ENCODE measurements at regions not wholly inside any gene's neighbourhood (a gene's known extent, or its start where the extent isn't known, plus 50 kb on each side); places are given as distances from the start of the nearest gene placed in this dataset.

DNA sequence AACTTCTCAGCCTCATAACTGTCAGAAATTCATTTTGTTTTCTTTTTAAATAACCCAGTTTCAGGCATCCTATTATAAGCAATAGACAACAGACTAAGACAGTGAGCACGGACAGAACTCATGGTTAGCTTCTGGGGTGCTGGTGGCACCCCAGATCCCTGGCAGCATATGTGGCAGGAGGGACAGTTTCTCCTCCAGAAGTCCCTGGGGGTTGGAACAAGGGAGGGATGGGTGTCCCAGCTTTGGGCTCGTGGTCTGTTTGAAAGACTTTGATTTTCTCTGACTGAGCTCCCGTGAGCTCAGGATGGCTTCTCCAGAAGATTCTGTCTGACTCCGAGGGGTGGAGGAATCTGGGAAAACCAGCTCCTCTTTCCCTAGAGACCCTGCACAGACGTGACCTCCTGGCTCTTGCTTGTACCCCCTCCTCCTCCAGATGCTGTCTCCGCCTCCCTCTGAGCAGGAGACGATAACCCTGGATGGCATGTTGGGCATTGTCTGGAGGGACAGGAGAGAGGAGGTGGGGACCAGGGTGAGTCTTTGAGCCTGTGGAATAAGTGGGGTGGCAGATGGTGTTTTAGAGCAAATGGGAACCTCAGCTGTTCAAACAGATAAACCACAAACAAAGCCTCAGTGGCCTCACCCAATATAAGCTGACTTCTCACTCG is 421.1 kb downstream of the GLRX3 start:
- DNase-seq (ENCODE audit: low read depth, low spot score), result no peak

DNA sequence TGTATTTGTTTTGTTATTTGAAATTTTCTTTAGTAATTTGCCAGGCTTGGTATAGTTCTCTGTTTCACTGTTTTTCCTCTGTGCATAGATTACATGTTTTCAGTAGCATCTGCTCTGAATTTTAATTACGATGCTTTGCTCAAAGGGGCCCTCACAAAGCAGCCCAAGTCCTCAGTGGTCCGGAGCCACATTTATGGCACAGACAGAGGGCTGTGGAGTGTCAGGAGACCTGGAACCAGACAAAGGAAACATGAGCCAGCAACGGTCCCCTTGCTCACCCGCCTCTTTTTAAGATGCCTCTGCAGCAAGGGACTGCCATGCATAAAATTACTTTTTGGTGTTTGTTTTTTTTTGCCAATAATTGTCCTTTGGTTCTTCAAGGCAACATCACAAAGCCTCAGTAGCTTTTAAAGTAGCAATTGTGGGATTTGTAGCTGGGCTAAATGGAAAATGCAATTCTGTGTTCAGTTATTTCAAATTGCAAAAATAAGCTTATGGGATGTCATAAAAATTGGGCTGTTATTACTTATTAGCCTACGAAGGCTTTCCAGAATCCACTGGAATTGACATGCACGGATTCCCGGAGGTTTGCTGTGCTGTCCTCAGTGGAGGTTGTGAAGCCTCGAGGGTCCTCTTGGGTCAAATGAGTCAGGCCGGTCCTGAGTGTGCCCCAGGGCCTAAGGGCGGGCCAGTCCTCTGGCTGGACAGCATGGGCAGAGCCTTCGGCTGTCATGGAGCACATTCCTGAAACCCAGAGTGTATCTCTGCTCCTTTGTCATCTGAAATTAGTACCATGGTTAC is 422.8 kb downstream of the GLRX3 start:
- DNase-seq (ENCODE audit: low read depth, low spot score), result no peak

DNA sequence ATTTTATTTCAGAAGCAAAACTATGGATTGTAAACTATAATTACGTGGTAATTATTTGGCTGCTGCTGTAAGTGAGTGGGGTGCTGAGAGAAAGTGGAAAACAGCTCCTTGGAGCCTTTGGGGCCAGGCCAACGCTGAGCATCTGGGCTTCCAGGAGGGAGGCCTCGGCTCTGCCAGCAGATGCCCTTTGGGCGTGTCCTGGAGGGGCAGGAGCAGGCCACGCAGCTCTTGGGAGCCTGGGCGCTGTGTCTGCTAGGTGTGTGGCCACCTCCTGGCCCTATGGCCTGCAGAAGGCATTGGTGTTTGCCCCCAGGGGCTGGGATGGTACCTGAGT is 423.3 kb downstream of the GLRX3 start:
- no peak for DNase-seq (ENCODE audit: low read depth, low spot score)

DNA sequence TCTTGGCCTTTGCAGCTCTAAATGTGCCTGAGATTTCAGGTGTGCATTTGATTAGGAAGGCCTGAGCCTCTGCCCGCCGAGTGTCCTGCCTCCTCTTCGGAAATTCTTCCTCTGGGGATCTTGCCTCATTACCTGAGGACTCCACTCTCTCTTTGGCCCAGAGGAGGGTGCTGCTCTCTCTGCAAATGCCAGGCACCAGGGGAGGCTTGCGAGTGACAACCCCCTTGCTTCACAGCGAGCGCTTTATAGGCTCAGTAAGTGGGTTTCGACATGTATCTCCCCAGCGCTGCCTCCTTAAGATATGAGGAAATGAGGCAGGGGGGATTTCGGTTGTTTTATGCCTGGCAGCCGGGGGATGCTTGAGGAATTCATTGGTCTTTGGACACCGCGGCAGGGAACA is 423.9 kb downstream of the GLRX3 start:
- DNase-seq (ENCODE audit: low read depth, low spot score), result no peak

DNA sequence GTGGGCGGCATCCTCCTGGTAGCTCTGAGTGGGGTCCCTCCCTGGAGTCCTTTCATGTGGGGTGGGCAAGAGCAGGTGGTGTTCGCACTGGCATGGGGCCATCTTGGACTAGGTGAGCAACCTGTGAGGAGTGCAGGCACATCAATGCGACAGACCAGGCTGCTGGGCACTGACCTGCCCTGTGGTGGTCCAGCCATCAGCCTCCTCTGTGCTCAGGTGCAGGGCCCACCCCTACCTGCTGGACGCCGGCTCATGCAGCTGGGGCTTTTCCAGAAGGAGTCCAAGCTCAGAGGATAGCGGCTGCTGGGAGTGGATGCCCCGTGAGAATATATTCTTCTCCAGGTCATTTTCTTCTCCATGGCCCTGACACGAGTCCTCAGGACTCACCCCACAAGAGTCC is 424.4 kb downstream of the GLRX3 start:
- no peak for DNase-seq (ENCODE audit: low read depth, low spot score)

DNA sequence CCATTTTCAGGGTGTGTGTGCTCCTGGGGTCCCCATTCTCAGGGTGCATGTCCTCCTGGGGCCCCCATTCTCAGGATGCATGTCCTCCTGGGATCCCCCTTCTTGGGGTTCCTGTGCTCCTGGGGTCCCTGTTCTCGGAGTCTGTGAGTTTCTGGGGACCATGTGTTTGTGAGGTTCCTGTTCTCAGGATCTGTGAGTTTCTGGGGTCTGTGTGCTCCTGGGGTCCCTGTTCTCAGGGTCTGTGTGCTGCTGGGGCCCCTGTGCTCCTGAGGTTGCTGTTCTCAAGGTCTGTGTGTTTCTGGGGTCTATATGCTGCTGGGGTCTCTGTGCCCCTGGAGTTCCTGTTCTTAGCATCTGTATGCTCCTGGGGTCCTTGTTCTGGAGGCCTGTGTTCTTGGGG is 425.5 kb downstream of the GLRX3 start:
- DNase-seq (ENCODE audit: low read depth, low spot score), result no peak

DNA sequence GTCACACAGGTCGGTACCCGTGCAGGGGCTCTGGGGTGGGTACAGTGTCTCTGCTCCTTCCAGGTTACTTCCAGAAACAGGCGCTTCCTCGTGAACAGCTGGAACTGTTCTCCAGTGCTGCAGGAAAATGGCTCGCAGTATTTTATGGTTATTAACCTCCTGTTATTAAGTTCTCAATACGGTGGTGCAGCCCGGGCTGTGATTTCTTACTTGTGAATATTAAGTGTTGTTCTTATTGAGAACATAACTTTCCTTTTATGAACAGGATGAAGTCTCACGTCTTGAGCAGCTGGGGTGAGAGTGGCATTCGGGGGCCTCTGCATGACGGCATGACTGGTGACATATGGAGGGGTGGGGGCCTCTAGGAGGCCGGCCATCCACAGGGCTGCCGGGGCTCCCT is 430.8 kb downstream of the GLRX3 start:
- DNase-seq (ENCODE audit: low read depth, low spot score), result no peak

DNA sequence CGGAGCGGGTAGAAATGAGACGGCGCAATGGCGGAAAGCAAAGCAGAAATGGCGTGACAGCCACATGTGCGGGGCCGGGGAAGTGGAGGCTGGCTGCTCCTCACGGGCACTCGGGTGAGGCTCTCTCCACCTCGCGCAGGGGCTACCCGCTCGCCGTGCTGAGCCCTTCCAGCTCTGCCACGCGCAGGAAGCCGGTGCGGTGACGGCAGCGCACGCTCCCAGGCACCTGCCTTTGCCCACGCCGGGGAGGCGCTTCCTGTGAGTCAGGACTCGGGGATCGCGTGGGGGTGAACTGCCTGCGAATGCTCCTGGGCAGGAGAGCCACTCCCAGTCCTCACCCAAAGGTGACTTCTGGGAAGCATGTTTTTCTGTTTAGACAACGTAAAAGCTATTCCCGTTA is 431.2 kb downstream of the GLRX3 start:
- no peak for DNase-seq (ENCODE audit: low read depth, low spot score)

DNA sequence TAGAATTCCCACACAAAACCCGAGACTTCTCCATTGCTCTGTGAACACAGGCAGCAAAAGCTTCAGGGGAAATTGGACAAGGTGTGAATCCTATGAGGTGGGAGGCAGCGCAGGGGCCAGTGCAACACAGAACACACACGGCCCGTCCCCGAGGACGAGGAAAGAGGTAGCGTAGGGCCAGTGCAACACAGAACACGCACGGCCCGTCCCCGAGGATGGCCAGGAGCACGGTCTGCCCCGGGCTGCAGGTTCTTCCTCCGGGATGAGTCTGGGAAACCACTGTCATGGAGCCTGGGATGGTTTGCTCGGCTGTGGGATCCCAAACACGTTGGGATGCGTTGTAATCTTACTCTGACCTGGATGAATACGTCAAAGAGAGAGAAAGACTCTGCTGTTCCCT is 432.1 kb downstream of the GLRX3 start:
- DNase-seq (ENCODE audit: low read depth, low spot score), result no peak

DNA sequence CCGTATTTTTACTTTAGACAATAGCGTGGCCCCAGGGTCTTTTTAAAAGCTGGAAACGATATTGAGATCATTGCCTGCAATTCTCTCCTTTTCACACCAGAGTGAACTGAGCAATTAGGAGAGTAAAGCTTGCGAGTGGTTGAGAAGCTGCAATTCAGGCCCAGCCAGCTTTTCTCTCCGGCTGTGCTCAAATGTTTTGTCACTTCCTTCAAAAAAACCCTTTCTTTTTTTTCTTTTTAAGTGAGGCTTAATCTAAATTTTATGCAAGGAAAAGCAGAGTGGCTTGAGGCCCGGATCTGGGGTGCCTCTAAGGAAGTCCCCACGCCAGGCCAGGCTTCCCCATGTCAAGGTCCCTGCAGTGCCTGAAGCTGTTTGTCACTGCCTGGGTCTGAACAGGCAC is 433.9 kb downstream of the GLRX3 start:
- DNase-seq (ENCODE audit: low read depth, low spot score), result no peak

DNA sequence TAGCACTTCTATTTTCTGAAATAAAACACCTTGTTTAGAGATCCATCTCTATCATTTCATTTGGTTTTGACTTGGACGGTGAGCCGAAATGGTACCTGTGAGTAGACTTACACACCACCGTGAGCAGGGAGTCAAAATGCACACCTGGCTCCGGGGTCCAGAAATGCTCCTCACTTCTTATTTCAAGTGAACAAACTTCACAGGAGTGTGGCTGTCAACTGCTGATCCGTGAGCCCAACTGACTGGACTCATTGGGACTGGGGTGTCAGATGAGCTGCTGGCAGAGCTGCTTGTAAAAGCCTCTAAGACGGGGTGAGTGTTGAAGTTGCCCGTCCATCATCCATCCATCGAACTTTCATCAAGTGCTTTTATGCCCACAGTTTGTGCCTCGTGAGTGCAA is 435.5 kb downstream of the GLRX3 start:
- DNase-seq (ENCODE audit: low read depth, low spot score), result no peak

DNA sequence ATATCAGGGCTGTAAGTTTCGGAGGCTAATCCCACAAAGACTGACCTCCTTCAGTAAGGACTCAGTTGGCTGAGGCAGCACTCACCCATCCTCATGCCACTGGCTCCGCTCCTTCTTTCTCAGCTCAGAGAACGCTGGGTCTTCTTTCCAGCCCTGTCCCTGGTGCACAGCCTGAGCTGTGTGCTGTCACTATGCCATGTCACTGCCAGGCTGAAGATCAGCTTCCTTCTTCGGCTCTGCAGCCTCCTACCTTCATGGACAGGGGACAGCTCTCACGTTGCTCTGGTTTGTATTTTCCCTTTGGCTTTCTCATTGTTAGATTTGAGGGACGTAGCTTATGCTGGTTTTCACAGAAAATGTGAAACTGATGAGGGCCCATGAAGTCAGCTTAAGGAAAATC is 437.3 kb downstream of the GLRX3 start:
- no peak for DNase-seq (ENCODE audit: low read depth, low spot score)

DNA sequence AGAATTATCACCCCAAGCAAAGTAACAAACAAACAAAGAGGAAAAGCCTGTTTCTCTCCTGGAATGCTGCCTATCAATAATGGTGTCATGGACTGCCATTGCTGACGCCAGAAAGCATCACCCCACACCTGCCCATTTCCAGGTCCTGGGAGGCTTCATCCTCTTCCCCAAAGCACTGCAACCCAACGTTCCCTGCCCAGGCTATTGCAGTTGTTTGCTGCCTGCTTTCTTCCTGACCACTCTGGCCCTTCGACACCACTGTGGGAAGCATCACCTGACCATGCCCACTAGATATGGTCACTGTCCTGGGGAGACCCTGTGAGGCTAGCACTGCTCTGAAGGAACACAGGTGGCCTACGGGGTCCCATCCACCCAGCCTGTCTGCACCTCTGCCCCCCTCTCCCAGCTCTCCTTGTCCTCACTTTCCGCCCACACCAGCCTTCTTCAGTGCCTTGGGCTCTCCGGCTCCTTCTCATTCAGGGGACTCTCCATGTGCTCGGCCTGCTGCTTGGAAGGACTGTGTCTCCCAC is 439.6 kb downstream of the GLRX3 start:
- DNase-seq (ENCODE audit: low read depth, low spot score), result no peak

DNA sequence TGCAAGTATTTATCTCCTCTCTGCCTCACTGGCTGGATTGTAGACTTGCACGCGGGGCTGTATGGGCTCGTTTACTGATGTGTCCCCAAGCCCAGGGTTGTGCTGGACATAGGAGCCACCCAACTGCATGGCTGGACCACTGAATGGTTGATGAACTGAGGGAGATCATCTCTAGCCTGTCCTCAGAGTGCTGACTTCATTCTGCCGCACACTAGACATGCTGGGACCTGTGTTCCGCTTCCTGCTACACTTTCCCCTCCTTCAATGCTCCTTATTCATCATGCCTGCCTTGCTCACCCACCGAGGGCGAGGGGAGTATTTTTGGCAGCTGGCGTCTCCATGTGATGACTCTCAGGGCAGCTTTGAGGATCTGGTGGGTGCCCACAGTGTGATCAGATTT is 440.2 kb downstream of the GLRX3 start:
- no peak for DNase-seq (ENCODE audit: low read depth, low spot score)

DNA sequence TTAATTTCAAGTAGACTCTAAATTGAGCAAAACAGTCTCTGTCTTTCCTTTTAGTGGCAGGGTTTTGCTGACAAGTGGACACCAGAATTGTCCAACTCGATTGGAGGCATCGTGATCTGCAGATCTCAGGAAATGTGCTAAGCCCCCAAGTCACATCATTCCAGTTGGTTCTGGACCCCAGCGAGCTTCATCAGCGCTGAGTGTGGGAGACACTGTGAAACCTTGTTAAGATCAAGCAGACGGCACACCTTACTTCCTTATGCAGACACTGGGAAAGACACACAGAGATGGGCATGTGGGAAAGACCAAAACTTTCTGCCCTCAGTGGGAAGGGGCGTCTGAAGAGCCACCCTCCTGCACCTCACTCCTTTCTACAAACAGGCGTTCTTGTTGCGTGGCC is 440.8 kb downstream of the GLRX3 start:
- no peak for DNase-seq (ENCODE audit: low read depth, low spot score)

DNA sequence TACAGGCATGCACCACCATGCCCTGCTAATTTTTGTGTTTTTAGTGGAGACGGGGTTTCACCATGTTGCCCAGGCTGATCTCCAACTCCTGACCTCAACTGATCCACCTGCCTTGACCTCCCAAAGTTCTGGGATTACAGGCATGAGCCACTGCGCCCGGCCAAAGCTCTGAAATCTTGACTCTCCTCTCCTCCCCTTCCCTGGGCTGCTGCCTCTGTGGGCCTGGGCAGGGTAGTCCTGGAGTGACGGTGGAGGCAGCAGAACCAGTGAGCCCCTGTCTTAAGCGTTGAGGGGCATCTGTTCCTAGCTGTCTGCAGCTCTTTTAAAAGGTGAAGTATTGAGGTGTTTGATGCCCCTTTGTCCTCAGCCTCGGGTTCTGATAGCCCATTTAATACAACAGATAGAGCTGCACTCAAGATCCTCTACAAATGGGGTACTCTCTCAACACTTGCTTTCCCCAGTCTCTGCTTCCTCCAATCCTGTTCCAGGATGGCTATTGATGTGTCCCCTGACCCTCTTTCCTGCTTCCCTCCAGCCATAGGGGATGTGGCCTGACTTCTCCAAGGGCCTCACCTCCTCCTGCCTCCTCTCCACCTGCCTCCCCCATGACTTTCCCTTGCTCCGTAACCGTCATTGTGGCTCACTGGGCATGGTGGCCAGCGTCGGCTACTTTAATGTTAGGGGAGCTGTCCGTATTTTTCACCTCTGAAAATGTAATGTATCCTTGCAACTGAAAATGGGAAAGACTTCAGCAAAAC is 442.5 kb downstream of the GLRX3 start:
- no peak for DNase-seq (ENCODE audit: low read depth, low spot score)

DNA sequence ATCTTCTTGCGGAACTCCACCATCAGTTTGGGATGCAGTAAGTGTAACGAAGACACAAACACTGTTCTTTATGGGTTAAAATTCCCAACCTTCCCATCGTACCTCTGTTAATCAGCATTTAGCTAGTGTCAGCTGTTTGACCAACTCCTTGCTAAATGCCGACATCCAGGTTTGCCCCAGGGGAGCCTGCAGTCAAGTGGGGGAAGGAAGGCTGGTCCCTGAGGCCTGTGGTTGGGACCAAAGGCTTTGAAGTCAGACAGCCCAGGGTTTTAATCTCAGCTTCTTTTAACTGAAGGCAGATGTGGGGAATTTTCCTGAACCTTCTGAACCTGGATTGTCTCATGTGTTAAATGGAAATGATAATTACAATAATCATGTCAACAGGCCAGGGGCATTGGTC is 443.7 kb downstream of the GLRX3 start:
- DNase-seq (ENCODE audit: low read depth, low spot score), result no peak

DNA sequence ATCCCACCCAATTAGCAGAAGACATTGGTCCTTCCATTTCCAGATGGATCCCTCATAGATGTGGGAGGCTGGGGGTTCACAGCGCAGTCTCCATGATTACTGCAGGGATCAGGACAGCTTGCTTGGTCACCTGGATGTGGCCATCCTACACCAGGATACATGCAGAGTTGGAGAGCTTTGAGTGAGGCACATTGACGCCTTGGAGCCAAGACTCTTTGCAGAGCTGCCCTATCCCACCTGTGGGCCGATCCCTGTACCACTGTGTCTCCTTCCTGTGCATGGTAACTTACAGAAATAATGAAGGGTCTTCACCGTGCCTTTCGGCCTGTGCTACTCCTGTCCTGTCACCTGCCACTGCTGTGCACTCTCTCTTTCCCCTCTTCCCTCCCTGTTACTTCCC is 444.8 kb downstream of the GLRX3 start:
- DNase-seq (ENCODE audit: low read depth, low spot score), result no peak

DNA sequence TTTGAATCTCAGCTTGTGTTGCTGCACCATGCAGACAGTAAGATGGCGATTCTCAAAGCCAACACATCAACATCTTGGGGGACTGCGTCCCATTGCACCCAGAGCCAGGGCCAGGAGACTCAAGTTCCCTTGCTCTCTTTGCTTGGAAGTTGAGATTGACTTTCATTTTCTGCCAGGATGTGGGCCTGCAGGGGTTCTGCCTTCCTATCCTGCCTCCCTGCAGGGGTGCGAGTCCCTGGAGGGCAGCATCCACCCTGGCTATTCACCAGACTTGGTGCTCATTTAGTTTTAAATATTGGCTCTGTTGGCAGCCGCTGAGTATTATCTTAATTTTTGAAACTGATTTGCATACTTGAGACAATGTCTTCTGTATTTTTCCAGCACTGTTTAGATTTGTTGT is 451.5 kb downstream of the GLRX3 start:
- no peak for DNase-seq (ENCODE audit: low read depth, low spot score)

DNA sequence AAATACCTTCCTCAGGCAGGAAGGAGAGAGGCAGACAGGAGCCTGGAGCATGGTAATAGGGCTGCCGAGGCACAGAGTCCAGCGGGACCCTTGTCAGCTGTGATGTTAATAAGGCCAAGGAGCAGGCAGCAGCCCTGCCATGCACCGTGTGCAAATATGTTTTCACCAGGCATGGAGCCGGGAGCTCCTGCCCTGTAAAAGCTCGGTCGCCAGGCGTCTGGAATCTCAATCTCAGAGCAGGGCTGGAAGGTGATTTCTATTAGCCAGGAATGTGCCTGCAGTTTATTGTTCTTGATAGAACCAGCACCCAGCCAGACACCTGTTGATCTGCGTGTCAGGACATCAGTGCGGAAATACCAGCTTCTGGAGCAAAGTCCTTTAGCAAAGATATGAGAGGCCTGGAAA is 469.8 kb downstream of the GLRX3 start:
- DNase-seq (ENCODE audit: low read depth, low spot score), result no peak

DNA sequence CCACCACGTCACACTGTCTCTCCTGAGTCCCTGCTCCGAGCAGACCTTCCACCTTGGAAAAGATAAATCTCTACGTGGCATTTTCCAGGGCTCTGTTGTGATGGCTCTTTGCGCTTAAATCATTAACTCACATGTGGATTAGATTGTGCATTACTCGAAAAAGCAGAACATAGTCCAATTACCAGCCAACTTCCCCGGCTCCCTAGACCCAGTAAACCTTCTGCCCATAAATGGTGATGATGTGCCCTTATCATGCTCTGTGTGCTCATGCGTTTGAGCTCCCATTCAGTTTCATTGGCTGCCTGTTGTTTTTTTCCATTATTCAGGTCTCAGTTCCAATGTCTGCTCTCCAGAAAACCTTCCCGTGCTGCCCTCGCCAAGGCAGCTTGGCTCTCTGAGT is 471.2 kb downstream of the GLRX3 start:
- no peak for DNase-seq (ENCODE audit: low read depth, low spot score)

DNA sequence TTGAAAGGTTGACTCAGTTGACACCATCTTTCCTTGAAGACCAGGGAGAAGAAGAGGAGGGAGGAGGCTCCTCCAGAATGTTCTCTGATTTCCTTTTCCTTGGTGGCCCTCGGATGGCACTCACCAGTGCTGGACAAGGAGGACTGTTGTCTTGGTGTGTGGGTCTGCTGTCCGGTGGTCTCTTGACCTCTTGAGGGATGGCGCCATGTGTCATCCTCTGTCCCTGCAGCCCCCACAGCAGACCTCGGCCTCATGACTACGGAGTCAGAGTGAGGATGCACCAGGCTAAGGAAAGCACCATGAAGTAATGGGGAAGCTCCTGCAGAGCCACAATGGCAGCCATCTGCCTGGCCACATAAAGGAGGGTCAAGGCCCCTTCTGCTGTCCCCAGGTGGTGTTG is 475.0 kb downstream of the GLRX3 start:
- no peak for DNase-seq (ENCODE audit: low read depth, low spot score)

DNA sequence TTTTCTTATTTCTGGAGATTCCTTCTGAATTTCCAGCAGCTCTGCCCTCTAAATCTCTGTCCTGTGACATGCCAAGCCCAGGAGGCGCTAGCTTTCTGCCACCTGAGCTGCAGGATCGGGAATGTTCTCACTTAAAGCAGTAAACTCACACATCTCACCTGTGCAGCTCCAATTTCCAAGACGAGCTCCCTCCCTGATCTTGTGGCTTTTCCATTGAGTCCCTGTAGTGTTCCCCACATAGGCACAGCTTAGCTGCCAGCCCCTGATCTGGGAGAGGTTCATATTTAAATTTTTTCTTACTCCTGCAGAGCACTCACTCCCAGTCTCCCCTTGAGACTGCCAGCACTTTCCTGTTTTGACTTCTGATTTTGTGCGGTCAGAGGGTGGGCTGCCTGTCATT is 479.3 kb downstream of the GLRX3 start:
- no peak for DNase-seq (ENCODE audit: low read depth, low spot score)
